Epithelial cell of esophagus (primary cell): ENCODE measurements at regions not wholly inside any gene's neighbourhood (a gene's known extent, or its start where the extent isn't known, plus 50 kb on each side); places are given as distances from the start of the nearest gene placed in this dataset.

ENCODE experiments used
- DNase-seq: peaks from one replicate; pipeline ENCODE4 v3.0.0; 2010; ENCODE audit warnings: low read depth
- H3K4me3 ChIP-seq: 2 replicates; pipeline ENCODE4 v1.5.1; 2011; ENCODE audit warnings: mild to moderate bottlenecking, low read length, control low read depth
- CTCF ChIP-seq: IDR thresholded peaks from 2 replicates; pipeline ENCODE4 v1.5.1; 2011; ENCODE audit warnings: low read depth, mild to moderate bottlenecking, low read length, control low read depth, inconsistent platforms; ENCODE audit not compliant: insufficient read depth; ENCODE audit errors: missing control alignments

- H3K4me3 ChIP-seq: no peak overlapping the region
- TF ChIP-seq CTCF: no peak
- DNase-seq: peak; percentile 21
Measured at GRCh38 chr6:101296169-101296960, 97.1 kb upstream of the GRIK2 start.

GRCh38 chr6:101302593-101302992, 90.9 kb upstream of the GRIK2 start:
- peak; percentile 70 for DNase-seq
- H3K4me3 ChIP-seq: no peak overlapping the region
- TF ChIP-seq CTCF: no peak

GRCh38 chr6:101303495-101303894, 90.0 kb upstream of the GRIK2 start:
- DNase-seq: no peak
- TF ChIP-seq CTCF: no peak
- H3K4me3 ChIP-seq: no peak overlapping the region

- TF ChIP-seq CTCF: no peak
- DNase-seq: no peak
- H3K4me3 ChIP-seq: no peak overlapping the region
Measured at GRCh38 chr6:101312652-101313051, 80.9 kb upstream of the GRIK2 start.

GRCh38 chr6:101322921-101323320, 70.6 kb upstream of the GRIK2 start:
- DNase-seq: no peak
- TF ChIP-seq CTCF: no peak
- H3K4me3 ChIP-seq: no peak overlapping the region

GRCh38 chr6:101326411-101326810, 67.1 kb upstream of the GRIK2 start:
- DNase-seq: no peak
- TF ChIP-seq CTCF: no peak
- no peak overlapping the region for H3K4me3 ChIP-seq

GRCh38 chr6:101341926-101342325, 51.6 kb upstream of the GRIK2 start:
- no peak overlapping the region for H3K4me3 ChIP-seq
- TF ChIP-seq CTCF: no peak
- DNase-seq: no peak
